Activated naive CD8-positive, alpha-beta T cell (primary cell): ENCODE measurements at regions not wholly inside any gene's neighbourhood (a gene's known extent, or its start where the extent isn't known, plus 50 kb on each side); places are given as distances from the start of the nearest gene placed in this dataset.

Experiments used
- H3K27ac Mint-ChIP-seq: one replicate; pipeline ENCODE4 v1.8.0; 2021; ENCODE audit warnings: mixed read lengths
- H3K27me3 Mint-ChIP-seq: one replicate; pipeline ENCODE4 v1.8.0; 2021; ENCODE audit warnings: mixed read lengths
- H3K36me3 Mint-ChIP-seq: one replicate; pipeline ENCODE4 v1.8.0; 2021; ENCODE audit warnings: mixed read lengths
- H3K4me1 Mint-ChIP-seq: one replicate; pipeline ENCODE4 v1.8.0; 2021; ENCODE audit warnings: low read depth, mixed read lengths
- H3K4me3 Mint-ChIP-seq: one replicate; pipeline ENCODE4 v1.8.0; 2021; ENCODE audit warnings: mild to moderate bottlenecking, mixed read lengths
- H3K9me3 Mint-ChIP-seq: one replicate; pipeline ENCODE4 v1.8.0; 2021; ENCODE audit warnings: low read depth, mixed read lengths

DNA sequence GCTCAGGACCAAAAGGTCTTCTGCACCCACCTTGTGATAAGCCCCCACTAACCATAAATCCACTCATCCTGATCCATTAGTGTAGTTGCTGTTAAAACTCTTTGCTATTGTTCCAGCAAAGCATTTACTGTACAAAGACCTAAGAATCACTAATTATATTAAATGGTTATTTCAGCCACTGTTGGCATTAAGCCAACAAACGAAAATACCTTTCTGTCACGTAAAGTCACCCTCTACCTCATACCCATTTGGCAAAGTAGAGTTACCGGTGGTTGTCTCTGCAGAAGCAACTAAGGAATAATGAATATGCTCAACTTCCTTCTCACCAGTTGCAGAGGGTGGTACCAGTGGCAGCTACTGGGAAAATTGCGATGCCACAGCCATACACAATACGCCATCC, 224.5 kb downstream of the SP3 start:
- no peak overlapping the region for H3K27ac Mint-ChIP-seq
- H3K27me3 Mint-ChIP-seq = peaks cover 11% of the 10 kb centered on the region
- H3K4me3 Mint-ChIP-seq = no peak overlapping the region
- no peaks in the 10 kb centered on the region for H3K36me3 Mint-ChIP-seq
- H3K4me1 Mint-ChIP-seq = no peaks in the 10 kb centered on the region
- H3K9me3 Mint-ChIP-seq = peaks cover 4% of the 10 kb centered on the region

DNA sequence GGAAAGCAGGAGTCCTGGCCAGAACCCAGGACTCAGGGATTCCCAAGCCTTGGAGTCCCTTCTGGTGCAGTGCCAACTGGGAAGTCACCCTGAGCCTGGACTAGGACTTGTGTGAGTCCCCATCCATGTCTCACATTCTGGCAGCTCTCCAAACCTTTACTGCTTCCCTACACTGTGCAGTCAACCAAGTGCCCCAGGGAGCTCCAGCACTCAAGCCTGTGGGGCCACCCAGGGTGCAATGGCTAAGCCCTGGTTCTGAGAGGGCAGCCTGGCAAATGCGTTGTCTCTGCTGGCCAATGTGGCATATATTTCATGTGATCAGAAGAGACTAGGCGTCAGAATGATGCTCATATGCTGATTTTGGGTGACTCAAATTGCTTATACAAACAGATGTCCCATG, 223.4 kb downstream of the SP3 start:
- Mint-ChIP-seq H3K4me3 (no peak overlapping the region), H3K9me3 (peaks cover 4% of the 10 kb centered on the region), H3K27me3 (peaks cover 13% of the 10 kb centered on the region), H3K27ac (no peak overlapping the region), H3K36me3 (no peaks in the 10 kb centered on the region), H3K4me1 (no peaks in the 10 kb centered on the region)

DNA sequence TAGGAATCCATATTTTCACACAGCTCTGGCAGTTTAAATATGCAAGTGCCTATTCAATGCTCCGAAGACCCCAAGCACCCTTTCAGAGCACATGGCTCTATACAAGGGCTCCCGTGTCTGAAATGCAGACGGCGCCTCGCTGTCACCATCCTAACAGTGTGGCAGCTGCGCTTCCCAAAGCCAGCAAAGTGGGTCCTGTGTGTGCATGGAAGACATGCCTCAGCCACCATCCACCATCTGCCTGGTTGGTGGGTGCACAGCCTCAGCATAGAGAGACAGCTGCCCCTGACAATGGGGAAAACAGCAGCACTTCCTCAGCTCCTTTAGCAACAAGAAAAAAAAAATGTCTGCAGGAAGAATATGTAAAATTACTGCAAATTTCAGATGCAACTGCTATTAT, 218.1 kb downstream of the SP3 start:
- Mint-ChIP-seq H3K4me1 (no peaks in the 10 kb centered on the region), H3K27me3 (peaks cover 6% of the 10 kb centered on the region), H3K9me3 (no peaks in the 10 kb centered on the region), H3K27ac (no peak overlapping the region), H3K4me3 (no peak overlapping the region), H3K36me3 (no peaks in the 10 kb centered on the region)

DNA sequence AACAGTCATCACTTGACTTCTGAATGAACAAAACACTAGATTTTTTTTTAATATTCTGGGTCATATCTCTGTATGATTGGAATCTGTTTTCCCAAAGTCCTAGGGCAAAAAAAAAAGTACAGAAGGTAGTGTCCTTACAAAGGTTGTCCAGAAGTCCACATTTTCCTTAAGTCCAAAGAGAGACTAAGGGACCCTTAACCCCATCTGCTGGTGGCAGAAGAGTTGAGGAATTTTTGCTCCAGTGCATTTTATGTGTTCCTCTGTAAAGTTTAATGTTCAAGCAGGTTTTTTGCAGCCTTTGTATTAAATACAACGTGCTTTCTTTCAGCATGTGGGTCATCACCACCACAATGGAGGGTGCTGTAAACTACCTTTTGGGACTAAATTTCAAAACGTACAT, 215.9 kb downstream of the SP3 start:
- Mint-ChIP-seq H3K4me3 (no peak overlapping the region), H3K27me3 (peaks cover 5% of the 10 kb centered on the region), H3K4me1 (no peaks in the 10 kb centered on the region), H3K9me3 (no peaks in the 10 kb centered on the region), H3K36me3 (no peaks in the 10 kb centered on the region), H3K27ac (no peak overlapping the region)

DNA sequence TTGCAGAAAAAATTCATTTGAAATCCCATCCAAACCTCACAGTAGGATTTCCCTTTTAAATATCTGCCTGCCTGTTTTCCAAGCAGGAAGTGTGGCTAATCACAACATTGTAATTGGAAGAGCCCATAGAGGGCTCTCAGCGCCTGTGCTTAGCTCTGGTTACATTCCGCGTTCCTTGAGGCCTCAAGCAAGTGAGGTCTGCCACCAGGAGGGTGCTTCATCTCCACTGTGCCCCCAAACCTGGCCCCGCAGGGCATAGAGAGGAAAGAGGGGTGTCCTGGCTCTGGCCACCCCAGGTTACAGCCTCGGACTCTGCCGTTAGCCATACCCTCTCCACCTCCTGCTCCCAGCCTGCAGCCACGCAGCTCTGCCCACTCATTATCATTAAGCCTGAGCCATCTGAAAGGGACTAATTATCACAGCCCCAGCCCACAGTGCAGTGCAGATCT, 214.8 kb downstream of the SP3 start:
- H3K9me3 Mint-ChIP-seq = no peaks in the 10 kb centered on the region
- no peak overlapping the region for H3K27ac Mint-ChIP-seq
- no peak overlapping the region for H3K4me3 Mint-ChIP-seq
- no peaks in the 10 kb centered on the region for H3K4me1 Mint-ChIP-seq
- H3K27me3 Mint-ChIP-seq = peaks cover 7% of the 10 kb centered on the region
- no peaks in the 10 kb centered on the region for H3K36me3 Mint-ChIP-seq

DNA sequence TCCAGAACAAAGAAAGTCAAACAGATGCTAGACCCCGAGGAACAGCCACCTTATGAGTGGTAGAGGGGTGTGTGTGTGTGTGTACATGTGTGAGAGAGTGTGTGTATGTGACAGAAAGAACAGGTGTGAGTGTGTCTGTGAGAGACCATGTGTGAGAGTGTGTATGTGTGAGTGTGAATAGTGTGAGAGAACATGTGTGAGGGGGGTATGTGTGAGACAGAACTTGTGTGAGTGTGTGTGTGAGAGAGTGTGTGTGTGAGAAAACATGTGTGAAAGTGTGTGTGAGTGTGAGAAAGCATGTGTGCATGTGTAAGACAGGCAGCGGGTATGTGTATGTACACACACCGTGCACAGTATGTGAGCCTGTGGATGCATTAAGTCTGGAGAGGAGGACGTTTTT, 214.3 kb downstream of the SP3 start:
- Mint-ChIP-seq H3K27me3 (peaks cover 7% of the 10 kb centered on the region), H3K9me3 (no peaks in the 10 kb centered on the region), H3K36me3 (no peaks in the 10 kb centered on the region), H3K4me3 (no peak overlapping the region), H3K27ac (no peak overlapping the region), H3K4me1 (no peaks in the 10 kb centered on the region)

DNA sequence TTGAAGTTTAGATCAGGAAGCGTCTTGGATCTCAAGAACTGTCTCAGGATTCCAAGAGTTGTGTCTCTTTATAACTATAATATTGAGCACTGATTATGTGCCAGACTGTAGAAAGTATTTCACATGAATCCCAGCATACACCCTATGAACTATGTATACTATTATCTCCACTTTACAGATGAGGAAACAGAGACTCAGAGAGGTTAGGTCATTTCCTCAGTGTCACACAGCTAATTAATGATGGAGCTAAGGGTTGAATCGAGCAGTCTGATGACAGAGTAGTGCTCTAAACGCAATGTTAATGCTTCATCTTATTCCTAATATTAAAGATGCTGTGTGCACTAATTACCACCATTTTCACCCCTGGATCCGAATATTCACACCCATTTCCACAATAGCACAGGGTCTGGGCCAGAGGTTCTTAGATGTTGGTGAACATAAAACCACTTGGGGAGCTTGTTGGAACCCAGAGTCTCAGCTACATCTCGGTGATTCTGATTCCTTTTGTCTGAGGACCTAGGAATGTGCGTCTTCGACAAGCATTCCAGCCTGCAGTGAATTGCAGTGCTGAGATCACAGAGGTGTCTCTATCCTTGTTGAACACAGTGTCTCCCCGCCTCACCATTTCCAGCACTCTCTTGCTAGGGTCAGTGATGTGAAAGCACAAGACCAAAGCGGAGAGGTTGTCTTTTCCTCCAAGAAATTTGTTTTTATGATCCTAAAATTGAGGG, 213.8 kb downstream of the SP3 start:
- H3K36me3 Mint-ChIP-seq = no peaks in the 10 kb centered on the region
- no peaks in the 10 kb centered on the region for H3K4me1 Mint-ChIP-seq
- no peaks in the 10 kb centered on the region for H3K9me3 Mint-ChIP-seq
- H3K27ac Mint-ChIP-seq = no peak overlapping the region
- no peak overlapping the region for H3K4me3 Mint-ChIP-seq
- H3K27me3 Mint-ChIP-seq = peaks cover 7% of the 10 kb centered on the region

DNA sequence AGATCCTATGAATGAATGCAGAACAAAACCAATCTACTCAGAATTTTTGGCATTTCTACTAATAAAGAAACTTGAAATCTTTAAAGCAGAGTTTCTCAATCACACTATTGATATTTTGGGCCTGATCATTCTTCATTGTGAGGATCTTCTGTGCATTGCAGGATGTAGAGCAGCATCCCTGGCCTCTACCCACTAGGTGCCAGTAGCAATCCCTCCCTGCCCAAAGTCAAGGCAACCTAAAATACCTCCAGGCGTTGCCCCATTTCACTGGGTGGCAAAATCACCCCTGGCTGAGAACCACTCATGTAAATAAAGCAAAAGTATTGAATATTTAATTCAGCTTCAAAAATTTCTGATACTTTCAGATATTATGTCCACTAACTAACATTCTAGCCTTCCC, 213.0 kb downstream of the SP3 start:
- Mint-ChIP-seq H3K4me1 (no peaks in the 10 kb centered on the region), H3K36me3 (no peaks in the 10 kb centered on the region)

DNA sequence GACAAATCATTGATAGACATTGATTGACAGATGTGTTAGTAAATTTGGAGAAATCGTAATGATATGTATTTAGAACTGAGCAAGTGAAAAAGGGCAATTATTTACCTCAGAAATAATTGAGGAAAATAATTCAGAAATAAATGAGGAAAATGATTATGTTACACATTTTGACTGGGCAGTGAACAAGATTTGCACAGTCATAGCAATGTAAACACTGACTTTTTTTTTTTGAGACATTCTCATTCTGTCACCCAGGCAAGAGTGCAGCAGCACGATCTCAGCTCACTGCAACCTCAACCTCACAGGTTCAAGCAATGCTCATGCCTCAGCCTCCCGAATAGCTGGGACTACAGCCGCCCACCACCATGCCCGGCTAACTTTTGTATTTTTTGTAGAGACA, 211.7 kb downstream of the SP3 start:
- H3K9me3 Mint-ChIP-seq = no peaks in the 10 kb centered on the region

More for the DNA sequence above, 213.0 kb downstream of the SP3 start:
- H3K9me3 Mint-ChIP-seq = no peaks in the 10 kb centered on the region
- no peak overlapping the region for H3K27ac Mint-ChIP-seq
- H3K4me3 Mint-ChIP-seq = no peak overlapping the region
- H3K27me3 Mint-ChIP-seq = peaks cover 5% of the 10 kb centered on the region

DNA sequence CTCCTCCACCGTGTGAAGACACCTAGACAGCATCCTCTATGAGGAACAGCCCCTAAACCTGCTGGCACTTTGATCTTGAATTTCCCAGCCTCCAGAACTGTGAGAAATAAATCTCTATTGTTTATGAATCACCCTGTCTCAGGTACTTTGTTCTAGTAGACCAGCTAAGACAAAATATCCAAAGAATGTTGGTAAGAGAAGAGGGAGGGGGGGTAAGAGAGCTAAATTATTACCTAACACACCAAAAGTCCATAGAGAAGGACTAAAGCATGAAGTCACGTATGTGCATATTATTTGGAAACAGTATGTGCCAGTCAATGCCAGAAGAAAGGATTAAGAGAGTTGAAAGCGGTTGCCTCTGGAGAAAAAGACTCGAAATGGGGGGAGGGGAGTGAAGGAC, 211.0 kb downstream of the SP3 start:
- Mint-ChIP-seq H3K27ac (no peak overlapping the region), H3K36me3 (no peaks in the 10 kb centered on the region), H3K4me1 (no peaks in the 10 kb centered on the region), H3K27me3 (peaks cover 5% of the 10 kb centered on the region), H3K4me3 (no peak overlapping the region), H3K9me3 (no peaks in the 10 kb centered on the region)

More for the DNA sequence above, 211.7 kb downstream of the SP3 start:
- Mint-ChIP-seq H3K27me3 (peaks cover 5% of the 10 kb centered on the region), H3K36me3 (no peaks in the 10 kb centered on the region), H3K4me1 (no peaks in the 10 kb centered on the region), H3K27ac (no peak overlapping the region), H3K4me3 (no peak overlapping the region)

DNA sequence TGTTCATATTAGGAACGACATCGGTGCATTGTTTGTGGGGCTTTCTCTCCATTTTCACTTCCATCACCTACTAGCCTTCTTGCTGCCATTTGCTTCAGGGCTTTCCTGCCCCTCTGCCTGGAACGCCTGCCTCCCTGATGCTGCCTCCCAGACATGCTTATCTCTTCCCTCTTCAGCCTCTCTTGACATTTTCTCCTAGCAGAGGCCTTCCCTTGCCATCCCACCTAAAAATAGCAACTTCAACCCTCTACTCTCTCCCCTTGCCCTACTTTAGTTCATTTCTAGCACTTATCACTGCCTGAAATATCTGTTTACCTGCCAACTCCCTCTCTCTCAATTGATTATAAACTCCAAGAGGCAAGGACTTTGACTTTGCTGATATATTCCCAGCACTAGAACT, 210.3 kb downstream of the SP3 start:
- Mint-ChIP-seq H3K27ac (no peak overlapping the region), H3K9me3 (no peaks in the 10 kb centered on the region), H3K27me3 (peaks cover 5% of the 10 kb centered on the region), H3K4me3 (no peak overlapping the region), H3K36me3 (no peaks in the 10 kb centered on the region), H3K4me1 (no peaks in the 10 kb centered on the region)

DNA sequence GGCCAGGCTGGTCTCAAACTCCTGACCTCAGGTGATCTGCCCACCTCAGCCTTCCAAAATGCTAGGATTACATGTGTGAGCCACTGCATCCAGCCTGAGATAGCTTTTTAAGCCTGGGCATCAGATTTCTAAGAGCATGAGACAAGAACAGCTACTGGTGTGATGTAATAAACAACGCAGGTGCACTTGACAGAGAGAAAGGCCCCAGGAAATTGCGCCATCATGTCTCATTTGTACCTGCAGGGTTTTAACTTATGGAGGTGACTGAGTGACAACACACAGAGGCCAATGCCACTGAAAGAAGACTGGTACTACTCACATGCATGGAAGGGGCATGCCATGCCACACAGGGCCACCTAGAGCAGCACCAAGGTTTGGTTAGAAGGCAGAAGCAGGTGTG, 209.4 kb downstream of the SP3 start:
- Mint-ChIP-seq H3K27me3 (peaks cover 5% of the 10 kb centered on the region), H3K4me3 (no peak overlapping the region), H3K9me3 (no peaks in the 10 kb centered on the region), H3K27ac (no peak overlapping the region), H3K4me1 (no peaks in the 10 kb centered on the region), H3K36me3 (no peaks in the 10 kb centered on the region)

DNA sequence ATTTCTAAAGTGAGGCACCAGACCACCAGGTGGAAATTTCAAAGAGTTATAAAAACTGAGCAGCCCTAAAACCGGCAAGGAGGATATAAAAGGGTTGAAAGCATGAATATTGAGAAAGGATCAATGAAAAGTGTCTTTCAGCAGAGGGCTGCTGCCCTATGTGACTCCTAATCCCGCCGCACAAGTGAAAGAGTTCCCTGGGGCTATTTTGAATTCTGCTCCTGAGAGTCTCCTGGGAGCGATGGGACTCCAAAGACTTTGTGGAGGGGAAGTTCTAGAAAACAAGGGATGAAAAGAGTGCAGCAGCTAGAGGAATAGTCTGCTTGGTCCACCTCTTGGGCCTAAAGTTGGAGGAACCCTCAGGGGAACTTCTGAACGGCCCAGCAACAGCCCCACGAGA, 205.2 kb downstream of the SP3 start:
- Mint-ChIP-seq H3K4me1 (no peaks in the 10 kb centered on the region), H3K4me3 (no peak overlapping the region), H3K9me3 (no peaks in the 10 kb centered on the region), H3K36me3 (no peaks in the 10 kb centered on the region), H3K27me3 (peaks cover under 1% of the 10 kb centered on the region), H3K27ac (no peak overlapping the region)

DNA sequence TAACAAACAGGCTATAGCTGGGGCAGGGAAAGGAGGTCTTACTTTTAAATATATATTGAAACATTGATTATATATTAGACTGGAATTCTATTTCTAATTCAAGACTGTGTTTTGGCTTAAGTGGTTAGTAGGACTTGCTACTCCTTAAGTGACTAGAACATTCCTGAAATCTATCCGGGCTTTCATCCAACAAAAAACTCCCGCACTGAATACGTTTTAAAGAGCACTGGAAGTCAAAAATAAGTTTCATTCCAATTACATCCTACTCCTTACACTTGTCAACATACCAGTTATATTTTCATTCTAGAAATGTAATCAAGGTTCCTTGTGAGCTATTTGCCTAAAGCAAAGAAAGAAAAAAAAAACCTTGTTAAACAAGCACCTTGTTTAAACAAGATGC, 204.6 kb downstream of the SP3 start:
- H3K36me3 Mint-ChIP-seq = no peaks in the 10 kb centered on the region
- H3K9me3 Mint-ChIP-seq = no peaks in the 10 kb centered on the region
- H3K4me1 Mint-ChIP-seq = no peaks in the 10 kb centered on the region
- H3K4me3 Mint-ChIP-seq = no peak overlapping the region
- no peak overlapping the region for H3K27ac Mint-ChIP-seq
- no peaks in the 10 kb centered on the region for H3K27me3 Mint-ChIP-seq

DNA sequence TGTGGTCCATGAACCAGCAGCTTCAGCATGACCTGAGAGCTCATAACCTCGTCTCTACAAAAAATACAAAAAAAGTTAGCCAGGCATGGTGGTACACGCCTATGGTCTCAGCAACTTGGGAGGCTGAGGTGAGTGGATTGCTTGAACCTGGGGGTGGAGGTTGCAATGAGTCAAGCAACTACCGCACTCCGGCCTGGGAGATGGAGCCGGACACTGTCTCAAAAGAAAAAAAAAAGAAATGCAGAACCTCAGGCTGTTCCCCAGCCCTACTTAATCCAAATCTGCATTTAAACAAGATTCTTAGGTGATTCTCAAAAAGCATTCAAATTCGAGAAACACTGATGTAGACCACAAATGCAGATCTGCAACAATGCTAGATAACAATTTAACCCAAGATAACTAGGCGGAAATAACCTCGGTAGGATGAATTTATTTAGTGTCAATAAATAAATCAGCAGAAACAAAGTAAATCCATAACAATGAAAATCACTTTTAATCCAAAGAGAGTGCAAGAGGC, 203.5 kb downstream of the SP3 start:
- no peaks in the 10 kb centered on the region for H3K36me3 Mint-ChIP-seq
- no peaks in the 10 kb centered on the region for H3K27me3 Mint-ChIP-seq
- no peak overlapping the region for H3K27ac Mint-ChIP-seq
- no peaks in the 10 kb centered on the region for H3K9me3 Mint-ChIP-seq
- H3K4me3 Mint-ChIP-seq = no peak overlapping the region
- H3K4me1 Mint-ChIP-seq = no peaks in the 10 kb centered on the region

DNA sequence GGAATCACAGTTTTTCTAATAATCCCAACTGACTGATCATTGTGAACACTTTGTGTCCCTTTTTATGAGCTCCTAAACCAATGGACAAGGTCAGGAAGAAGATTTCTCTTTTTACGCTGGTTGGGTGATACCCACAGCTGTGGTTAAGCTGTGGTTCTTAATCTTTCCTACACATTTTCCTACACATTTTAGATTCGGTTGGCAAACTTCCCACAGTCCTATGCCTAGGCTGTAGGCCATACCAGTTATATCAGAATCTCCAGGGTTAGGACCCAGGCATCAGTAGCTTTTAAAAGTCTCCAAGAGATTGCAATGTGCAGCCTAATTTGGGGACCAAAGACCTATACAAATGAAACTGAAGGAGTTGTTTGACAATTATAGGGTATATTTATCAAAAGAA, 203.0 kb downstream of the SP3 start:
- H3K27ac Mint-ChIP-seq = no peak overlapping the region
- H3K27me3 Mint-ChIP-seq = no peaks in the 10 kb centered on the region
- H3K4me3 Mint-ChIP-seq = no peak overlapping the region
- H3K36me3 Mint-ChIP-seq = no peaks in the 10 kb centered on the region
- no peaks in the 10 kb centered on the region for H3K9me3 Mint-ChIP-seq
- H3K4me1 Mint-ChIP-seq = no peaks in the 10 kb centered on the region
